Adrenal gland (tissue), 5 donors: ENCODE measurements at regions not wholly inside any gene's neighbourhood (a gene's known extent, or its start where the extent isn't known, plus 50 kb on each side); places are given as distances from the start of the nearest gene placed in this dataset.

ENCODE experiments used
- POLR2A ChIP-seq, 2 donors: fragments of 450-650 bp; IDR thresholded peaks; one replicate each; pipeline ENCODE4 v1.6.1; 2017; ENCODE audit warnings: antibody characterized with exemption in 2 of 2, mild to moderate bottlenecking in 2 of 2, moderate library complexity in 1 of 2
- TF ChIP-seq, protein P1 (sequence below), 6 experiments: fragments of 450-650 bp in 4 of 6; fragments of 200-600 bp in 2 of 6; sonication (generic) in 1 of 6; IDR thresholded peaks; 1 replicate in 5 of 6; 2 replicates in 1 of 6; pipeline versions ENCODE4 v1.5.1 to v1.8.0; 2016 to 2021; ENCODE audit warnings: antibody characterized with exemption in 6 of 6, mild to moderate bottlenecking in 2 of 6, moderate library complexity in 1 of 6
- donor health status: DM: no; HTN: no; CAD: no.

DNA sequence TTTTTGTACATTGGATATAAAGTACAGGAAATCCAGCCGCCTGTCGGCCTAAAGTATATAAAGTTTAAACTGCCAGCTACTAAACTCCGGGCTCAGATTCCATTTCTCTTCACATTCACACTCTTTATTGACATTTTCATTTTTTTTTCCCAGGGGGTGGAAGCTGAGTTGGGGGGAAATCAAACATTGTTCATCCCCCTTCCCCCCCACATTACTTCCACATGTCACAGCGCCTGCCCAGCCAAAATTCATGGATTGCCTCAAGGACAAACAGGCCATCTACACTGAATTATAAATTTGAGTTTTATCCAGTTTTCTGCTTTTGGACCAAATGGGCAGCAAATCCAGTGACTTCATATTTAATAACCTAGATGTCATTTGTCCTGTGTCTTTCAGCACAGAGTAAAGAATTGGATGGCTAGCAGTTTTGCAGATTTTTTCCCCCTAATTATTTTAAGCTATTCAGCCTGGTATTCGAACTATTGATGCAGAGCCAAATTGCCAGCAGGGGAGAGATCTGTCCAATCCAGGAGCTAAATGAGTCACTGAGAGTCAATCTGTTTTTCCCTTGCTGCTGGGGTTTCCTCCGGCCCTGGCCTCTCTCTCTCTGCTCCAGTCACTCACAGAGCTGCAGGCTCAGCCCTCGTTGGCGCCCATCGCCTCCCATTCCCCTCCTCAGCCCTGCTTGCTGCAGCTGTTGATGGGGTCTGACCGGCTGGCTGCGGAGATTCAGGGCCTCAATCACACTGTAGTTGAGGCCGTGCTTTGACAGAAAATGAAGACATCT lies 98.0 kb downstream of the LMO4 start:
- no peak for TF ChIP-seq POLR2A (IDR thresholded peaks at IDR 0.05)
- TF ChIP-seq, protein P1, sequence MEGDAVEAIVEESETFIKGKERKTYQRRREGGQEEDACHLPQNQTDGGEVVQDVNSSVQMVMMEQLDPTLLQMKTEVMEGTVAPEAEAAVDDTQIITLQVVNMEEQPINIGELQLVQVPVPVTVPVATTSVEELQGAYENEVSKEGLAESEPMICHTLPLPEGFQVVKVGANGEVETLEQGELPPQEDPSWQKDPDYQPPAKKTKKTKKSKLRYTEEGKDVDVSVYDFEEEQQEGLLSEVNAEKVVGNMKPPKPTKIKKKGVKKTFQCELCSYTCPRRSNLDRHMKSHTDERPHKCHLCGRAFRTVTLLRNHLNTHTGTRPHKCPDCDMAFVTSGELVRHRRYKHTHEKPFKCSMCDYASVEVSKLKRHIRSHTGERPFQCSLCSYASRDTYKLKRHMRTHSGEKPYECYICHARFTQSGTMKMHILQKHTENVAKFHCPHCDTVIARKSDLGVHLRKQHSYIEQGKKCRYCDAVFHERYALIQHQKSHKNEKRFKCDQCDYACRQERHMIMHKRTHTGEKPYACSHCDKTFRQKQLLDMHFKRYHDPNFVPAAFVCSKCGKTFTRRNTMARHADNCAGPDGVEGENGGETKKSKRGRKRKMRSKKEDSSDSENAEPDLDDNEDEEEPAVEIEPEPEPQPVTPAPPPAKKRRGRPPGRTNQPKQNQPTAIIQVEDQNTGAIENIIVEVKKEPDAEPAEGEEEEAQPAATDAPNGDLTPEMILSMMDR (IDR thresholded peaks at IDR 0.05): no peak
